ENCODE measurements at regions not wholly inside any gene's neighbourhood (a gene's known extent, or its start where the extent isn't known, plus 50 kb on each side); places are given as distances from the start of the nearest gene placed in this dataset.

DNA sequence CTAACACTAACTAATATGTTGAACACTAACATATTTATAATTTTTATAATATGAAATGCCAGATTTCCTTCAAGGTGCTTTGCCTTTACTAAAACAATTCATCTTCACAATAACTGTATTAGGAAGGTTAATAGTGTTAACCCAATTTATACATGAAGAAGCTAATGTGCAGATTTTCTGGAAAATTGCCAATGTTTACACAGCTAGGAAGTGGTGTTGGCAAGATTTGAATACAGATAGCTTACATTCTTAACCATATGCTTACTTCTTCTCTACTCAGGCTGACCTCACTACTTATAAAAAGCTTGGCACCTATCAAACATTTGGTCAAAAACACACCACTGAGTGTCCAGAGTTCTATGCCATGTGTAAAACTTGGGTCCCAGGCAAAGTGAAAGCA lies 445.4 kb upstream of the ITGA1 start:
- TF ChIP-seq CTCF (IDR thresholded peaks at IDR 0.05; ENCODE audit: insufficient read depth, low read depth, low read length, missing control alignments): no peak
- no peak overlapping the region for H3K4me3 ChIP-seq (ENCODE audit: low read length)
- peak; percentile 11 for DNase-seq (ENCODE audit: low read depth)

DNA sequence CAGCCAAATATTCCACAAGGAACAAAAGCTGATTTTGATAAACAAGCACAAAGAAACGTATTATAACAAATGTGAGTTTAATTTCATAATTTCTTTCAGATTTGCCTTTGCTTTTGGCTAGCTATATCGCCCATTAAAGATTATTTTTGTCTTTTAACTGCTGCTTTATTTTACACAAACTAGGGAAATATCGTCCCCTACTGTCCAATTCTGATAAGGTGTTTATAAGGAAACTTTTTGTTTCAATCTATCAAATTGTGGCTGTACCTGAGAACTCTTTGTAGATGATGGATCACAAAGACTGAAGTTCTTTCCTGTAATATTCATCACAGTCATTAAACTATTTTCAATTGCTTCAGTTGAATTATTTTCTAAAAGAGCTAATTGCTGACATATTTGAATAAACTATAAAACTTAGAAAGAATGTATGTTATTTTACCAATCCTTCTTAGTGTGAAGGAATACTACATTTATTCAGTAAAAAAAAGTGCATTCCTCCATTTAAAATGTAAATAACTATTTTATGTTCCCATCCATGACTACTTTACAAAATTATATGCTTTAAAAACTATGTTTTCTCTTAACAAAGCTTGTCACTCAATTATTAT lies 431.3 kb upstream of the ITGA1 start:
- TF ChIP-seq CTCF (IDR thresholded peaks at IDR 0.05; ENCODE audit: insufficient read depth, low read depth, low read length, missing control alignments): peak; percentile 62
- no peak overlapping the region for H3K4me3 ChIP-seq (ENCODE audit: low read length)
- DNase-seq (ENCODE audit: low read depth): peak; percentile 36

DNA sequence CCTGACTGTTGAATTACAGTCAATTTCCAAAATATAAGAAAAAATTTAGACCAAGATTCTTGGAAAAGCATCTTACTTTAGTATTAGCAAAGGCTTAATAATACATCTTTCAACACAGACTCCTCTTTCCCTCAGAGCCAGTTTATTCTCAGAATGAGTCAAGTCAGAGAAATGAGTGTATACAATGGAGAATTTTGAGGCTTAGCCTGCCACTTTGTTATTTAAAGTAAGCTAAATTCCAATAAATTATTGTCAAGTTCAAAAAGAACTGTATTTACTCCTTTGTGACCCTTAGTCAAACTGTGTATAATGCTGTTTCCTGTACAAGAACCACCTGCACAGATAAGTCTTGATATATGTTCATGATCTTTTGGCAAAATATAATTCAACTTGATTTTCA lies 428.5 kb upstream of the ITGA1 start:
- no peak for TF ChIP-seq CTCF (IDR thresholded peaks at IDR 0.05; ENCODE audit: insufficient read depth, low read depth, low read length, missing control alignments)
- H3K4me3 ChIP-seq (ENCODE audit: low read length): no peak overlapping the region
- no peak for DNase-seq (ENCODE audit: low read depth)

- no peak for TF ChIP-seq CTCF (IDR thresholded peaks at IDR 0.05; ENCODE audit: insufficient read depth, low read depth, low read length, missing control alignments)
- no peak for DNase-seq (ENCODE audit: low read depth)
- no peak overlapping the region for H3K4me3 ChIP-seq (ENCODE audit: low read length)
These were observed 426.7 kb upstream of the ITGA1 start for GRCh38 chr5:52360985-52361384.

GRCh38 chr5:52374286-52374685 lies 413.4 kb upstream of the ITGA1 start:
- no peak for DNase-seq (ENCODE audit: low read depth)
- TF ChIP-seq CTCF (IDR thresholded peaks at IDR 0.05; ENCODE audit: insufficient read depth, low read depth, low read length, missing control alignments): no peak
- H3K4me3 ChIP-seq (ENCODE audit: low read length): no peak overlapping the region

GRCh38 chr5:52375969-52376368 lies 411.7 kb upstream of the ITGA1 start:
- no peak overlapping the region for H3K4me3 ChIP-seq (ENCODE audit: low read length)
- no peak for TF ChIP-seq CTCF (IDR thresholded peaks at IDR 0.05; ENCODE audit: insufficient read depth, low read depth, low read length, missing control alignments)
- DNase-seq (ENCODE audit: low read depth): no peak

- TF ChIP-seq CTCF (IDR thresholded peaks at IDR 0.05; ENCODE audit: insufficient read depth, low read depth, low read length, missing control alignments): no peak
- no peak overlapping the region for H3K4me3 ChIP-seq (ENCODE audit: low read length)
- DNase-seq (ENCODE audit: low read depth): no peak
These were observed 411.1 kb upstream of the ITGA1 start for GRCh38 chr5:52376592-52376991.
